GM21390 (cell line): ENCODE measurements at regions not wholly inside any gene's neighbourhood (a gene's known extent, or its start where the extent isn't known, plus 50 kb on each side); places are given as distances from the start of the nearest gene placed in this dataset.

Experiments used
- ATAC-seq: cut with Tn5 transposase; IDR thresholded peaks from one replicate; pipeline ENCODE4 v1.9.1; 2021; ENCODE audit not compliant: unreplicated experiment

DNA sequence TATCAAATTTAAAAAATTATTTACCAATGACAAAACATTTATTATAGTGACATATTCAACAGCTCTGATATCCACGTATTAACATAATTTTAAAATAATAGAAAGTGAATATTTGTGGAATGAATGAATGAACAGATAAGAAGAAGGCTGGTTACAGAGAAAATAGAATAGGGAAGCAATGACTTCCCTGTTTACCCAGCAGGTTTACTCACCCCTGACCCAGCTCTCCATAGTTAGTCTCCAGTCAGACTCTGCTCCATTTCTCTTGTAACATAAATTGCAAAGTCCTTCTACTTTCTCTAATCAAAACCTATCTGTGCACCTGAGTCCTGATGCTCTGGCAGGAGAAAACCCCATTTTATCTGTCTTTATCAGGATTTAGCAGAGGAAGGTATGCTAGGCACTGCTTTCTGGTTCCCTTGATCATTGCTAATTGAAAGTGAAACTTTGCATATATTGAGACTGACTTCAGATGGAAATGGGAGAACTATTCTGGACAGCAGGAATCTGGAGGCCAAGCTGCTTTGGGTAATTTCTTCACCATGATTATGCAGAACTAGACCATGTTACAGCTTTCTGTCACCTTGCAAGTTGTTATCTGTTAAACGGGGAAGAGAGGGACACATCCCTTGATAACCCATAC is 363.0 kb downstream of the FAT4 start:
- ATAC-seq: no peak

DNA sequence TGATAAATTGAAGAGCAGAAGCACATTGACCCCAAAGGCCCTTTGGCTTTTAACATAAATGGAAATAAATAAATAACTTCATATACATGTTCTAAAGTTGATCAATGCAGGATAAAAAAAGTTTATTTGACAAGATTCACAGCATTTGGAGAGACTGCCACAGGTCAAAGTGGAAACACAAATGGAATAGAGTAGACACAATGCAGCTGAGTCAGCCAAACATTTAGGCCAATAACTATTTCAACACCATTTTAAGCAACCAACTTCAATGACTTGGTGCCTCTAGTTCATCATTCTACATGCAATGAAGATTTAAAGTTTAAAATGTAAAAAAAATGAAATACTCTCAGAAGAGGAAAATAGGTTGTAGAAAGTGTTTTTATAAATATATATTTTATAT is 365.2 kb downstream of the FAT4 start:
- ATAC-seq: no peak

DNA sequence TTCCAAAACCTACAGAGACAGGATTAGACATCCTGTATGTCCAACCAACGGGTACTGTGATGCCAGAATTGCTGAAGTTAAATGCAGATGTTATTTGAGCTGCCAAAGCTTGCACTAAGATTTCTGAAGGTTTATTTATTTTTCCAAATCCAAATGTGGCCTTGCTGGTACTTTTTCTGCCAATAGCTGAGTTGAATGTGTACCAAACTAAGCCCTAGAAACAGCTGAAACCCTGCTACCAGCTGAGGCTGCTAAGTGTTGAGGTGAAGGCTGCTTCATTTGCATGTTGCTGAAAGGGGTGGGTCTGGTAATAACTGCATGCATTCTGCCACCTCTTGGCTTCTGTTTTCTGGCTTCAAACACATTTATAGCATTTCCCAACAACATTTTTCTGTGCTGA is 366.5 kb downstream of the FAT4 start:
- ATAC-seq: no peak

DNA sequence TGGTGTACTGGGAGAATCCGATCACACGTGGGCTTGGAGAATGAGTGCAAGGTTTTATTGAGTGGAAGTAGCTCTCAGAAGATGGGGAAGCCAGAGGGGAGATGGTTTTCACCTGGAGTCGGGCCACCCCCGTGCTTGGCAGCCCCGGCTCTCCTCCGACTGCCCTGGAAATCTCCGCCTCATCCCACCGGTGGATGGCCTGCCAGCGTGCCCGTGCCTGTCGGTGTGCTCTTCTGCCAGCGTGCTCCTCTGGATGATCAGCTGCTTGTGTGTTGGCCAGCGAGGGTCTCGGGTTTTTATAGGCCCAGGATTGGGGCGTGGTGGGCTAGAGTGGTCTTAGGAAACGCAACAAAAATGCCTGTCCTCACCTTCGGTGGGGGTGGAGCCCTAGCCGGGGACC is 368.0 kb downstream of the FAT4 start:
- no peak for ATAC-seq

DNA sequence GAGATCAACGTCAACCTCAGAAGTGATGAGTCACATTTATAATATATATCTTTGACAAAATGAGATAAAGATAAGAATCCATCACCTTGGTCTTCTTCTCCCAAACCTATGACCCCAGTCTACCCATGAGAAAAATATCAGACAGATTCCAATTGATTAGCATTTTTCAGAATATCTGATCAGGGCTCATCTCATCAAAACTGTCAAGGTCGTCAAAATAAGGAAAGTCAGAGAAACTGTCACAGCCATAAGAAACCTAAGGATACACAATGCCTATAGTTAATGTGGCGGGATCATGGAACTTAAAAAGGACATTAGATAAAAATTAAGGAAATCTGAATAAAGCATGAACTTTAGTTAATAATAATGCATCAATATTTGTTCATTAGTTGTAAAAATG is 374.1 kb downstream of the FAT4 start:
- no peak for ATAC-seq

DNA sequence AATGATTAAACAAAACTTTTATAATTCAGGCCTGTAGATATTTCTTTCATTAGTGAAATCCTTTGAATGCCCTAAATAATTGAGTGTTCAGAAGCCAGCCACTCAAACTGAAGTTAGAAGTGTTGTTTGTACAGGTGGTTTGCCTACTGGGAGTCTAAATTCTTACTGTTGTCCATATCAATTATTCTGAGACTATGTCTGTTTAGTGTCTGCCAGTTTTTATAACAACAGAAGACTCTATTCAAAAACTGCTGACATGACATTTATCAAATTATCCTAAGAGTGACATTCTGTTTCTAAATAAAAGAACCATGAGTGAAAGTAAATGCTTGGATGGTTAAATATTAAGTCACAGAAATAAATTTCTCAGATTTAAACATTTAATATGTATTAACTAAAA is 375.1 kb downstream of the FAT4 start:
- no peak for ATAC-seq

DNA sequence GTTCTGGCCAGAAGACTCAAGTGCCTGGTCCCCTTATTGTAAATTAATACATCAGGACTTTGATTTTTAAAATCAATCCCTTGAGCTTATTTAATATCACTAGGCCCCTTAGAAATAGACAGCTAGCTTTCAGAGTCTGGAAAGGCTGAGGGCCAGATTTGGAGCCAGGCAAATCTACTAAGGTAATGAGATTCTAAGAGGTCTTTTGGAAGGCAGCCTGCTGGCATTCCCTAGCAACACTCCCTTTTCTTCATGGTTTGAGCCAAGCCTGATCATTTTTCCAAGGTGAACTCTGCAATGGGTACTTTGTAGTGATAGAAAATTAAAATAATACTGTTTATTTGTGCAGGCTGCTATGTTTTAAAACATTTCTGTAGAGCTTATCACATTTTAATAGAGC is 378.5 kb downstream of the FAT4 start:
- no peak for ATAC-seq

DNA sequence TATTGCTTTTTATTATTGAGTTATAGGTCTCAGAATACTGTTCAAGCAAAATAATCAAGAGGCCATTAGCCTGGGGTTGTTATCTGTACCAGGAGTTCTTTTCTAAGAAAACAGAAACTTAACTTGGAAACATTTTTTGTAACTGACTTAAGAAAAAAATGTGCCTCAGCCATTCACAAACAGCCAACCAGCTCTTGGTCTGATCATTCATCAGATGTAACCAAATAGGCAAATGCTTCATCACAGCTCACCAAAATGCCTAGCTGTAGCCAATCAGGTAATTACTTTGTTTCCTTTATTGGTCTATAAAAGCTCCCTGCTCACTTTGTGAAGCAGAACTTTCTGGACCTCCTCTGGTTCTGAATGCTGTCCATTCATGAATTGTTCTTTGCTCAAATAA is 387.7 kb downstream of the FAT4 start:
- ATAC-seq: no peak

DNA sequence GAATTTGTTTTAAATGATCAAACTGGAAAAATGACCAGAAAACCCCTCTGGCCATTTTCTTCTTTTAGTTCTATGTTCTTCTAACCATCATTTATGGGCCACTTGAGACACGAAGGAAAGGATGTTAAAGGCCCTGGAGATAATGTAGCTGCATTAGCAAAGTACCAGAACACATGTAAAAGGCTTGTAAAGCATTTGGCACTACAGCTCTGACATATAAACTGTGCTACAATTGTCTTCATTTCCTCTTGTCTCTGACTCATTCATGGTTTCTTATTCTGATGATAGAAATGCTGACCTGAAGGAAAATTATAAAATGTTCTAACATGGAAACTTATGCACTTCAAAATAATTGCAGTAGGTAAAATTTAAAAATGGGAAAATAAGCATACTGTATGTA is 388.7 kb downstream of the FAT4 start:
- ATAC-seq: no peak

DNA sequence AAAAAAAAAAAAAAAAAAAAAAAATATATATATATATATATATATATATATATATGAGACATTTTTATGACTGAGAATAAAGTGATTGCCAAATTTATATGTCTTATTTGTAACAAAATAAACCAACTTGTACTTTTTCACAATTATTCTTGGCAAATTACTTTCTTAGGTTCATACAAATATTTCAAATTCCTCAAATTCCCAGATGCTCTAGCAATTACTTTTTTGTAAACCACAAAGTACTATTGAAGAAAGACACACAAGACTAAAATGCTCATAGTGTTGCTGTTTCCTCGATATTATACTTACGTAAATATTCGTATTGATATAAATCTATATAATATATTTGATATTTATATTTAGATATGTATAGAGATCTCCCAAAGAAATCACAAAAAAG is 390.0 kb downstream of the FAT4 start:
- no peak for ATAC-seq

DNA sequence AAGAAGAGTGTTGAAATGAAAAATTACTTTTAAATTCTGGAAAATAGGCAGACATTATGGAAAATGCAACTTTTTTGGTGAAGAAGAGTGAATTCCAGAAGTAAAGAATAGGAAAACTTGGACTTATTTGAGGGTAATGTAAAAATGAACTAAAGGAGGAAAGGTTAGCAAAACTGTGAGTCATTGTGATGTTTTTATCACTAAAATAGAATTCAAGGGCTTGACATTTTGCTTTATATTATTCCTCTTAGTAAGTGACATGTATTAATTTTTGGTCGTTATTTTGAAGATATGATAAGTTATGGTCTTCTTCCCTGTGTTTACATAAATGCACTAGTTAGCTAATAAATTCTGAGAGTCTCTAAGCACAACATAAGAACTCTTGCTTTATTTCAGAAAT is 390.9 kb downstream of the FAT4 start:
- no peak for ATAC-seq

DNA sequence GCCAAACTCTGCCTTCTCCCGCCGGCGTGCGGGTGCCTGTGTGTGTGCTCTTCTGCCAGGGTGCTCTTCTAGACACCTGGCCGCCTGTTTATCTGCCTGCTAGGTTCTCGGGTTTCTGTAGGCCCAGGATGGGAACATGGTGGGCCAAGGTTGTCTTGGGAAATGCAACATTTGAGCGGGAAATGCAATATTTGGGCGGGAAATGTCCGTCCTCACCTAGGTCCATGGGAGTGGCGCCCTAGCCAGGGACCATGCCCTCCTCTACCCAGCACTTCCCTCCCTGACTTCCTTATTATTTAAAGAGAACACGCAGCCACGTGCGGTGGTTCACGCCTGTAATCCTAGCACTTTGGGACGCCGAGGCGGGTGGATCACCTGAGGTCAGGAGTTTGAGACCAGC is 392.6 kb downstream of the FAT4 start:
- ATAC-seq: no peak

DNA sequence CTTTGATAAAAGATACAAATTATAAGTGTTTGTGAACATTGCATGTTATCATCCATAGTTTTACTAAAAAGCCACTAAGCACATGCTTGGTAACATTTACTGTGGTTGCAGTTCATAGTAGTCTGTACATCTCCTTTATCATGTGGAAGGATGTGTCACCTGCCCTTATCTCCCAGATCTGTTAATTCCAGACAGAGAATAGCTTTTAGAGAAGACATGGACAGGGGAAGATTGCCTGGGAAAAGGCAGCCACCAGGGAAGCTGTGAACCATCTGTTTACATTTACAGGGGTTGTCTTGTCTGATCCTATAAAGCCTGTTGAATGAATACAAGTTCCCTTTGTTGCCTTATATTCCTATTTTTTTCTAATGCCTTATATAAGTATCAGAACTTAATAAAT is 396.0 kb downstream of the FAT4 start:
- ATAC-seq: no peak

DNA sequence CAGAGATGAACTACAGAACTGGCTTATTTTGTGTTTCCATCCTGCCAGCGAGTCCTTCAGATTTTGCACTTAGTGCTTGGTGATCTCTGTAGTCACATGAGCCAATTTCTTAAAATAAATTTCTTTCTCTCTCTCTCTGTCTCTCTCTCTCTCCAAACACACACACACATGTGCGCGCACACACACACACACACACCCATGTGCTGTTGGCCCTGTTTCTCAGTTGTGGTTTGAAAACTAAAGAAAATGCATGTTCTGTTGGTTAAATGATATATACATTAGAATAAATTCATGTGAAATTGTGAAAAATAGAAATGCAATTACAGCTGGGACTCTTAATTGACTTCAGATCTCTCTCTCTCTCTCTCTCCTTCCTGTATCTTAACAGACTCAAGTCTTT is 399.3 kb downstream of the FAT4 start:
- no peak for ATAC-seq

DNA sequence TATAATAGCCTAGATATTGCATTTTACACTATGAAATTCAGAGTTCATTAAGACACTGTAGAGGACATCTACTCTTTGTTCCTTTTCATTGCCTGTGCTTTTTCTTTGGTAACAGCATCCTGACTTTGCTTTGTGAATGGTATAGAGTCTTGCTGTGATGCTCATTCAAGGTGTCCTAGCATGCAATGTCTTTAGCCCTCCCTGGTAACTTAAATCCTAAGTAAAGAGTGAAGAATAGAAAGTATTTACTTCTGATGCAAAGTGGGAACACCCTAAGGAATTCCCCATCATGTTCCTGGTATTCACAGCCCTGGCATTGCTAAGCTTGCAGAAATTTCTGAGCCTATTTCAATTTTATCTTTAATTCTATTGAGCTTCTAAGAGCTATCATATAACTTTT is 400.1 kb downstream of the FAT4 start:
- ATAC-seq: no peak

DNA sequence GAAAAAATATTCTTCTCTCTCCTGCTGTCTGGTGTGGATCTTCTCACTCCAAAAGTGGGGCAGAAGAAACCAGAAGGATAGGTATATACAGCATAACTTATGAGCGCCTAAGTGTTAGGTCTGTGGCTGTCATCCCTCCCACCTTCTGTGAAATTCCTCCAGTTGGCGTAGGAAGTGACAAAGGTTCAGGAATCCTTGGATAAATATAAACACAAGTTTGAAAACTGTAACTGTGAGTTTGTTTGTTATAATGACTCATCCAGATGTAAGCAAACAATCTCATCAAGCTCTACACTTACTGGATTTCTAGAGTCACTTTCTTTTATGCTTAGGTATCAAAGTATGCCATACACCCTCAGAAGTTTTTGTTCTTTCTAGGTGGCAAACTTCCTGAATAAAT is 405.2 kb downstream of the FAT4 start:
- no peak for ATAC-seq

DNA sequence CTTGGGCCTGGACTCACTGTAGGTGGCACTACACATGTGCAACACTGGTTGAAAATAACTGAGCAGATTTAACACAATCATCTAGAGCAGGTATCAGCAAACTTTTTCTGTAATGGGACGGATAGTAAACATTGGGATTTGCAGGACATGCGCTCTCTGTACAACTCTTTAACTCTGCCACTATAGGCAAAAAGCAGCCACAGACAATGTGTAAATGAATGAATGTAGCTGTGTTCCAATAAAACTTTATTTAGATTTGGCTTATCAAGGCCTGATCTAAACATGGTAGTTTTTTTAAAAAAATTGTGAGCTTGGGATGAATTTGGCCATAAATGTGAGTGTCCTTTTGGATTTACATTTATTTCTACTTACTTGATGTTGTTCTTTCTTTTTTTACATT is 407.3 kb downstream of the FAT4 start:
- ATAC-seq: no peak

DNA sequence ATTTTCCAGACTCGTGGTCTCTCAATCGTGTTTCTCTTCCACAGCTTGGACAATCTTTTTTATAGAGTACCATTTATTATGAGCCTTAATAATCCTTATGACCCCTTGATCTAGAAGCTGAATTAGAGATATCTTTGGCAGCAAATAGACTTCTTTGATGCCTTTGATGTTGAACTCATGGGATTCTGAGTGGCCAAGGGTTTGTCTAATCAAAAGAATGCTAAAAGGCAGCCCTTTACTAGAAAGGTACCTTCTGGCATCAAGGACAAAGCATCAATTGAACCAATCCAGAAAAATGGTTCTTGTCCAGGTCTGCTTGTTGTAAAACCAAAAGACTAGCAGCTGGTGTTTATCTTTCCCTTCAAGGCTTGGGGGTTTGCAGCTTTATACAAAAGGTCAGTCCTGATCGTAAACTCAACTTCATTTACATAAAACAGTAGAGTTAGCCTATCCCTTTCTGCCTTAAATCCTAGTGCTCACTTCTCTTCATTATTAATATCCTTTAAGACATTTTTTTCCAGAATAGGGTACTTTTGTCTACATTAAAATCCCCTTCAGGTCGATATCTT is 411.3 kb downstream of the FAT4 start:
- no peak for ATAC-seq

DNA sequence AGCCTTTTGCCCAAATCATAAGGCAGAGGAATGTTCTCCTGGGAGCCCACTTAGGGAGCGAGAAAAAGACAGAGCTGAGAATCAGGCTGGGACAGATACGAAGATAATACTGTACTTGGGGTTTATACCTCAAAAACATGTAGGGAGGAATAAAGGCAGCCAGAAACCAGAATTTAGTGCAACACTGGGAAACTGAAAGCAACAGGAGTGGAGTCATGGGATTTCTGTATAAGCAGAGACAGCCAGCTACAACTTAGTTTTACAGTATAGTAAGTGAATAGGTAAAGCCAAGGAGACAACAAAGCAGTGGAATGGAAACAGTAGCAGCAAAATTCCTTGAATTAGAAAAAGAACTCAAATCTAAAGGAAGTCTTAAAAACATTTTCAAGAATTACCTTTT is 413.2 kb downstream of the FAT4 start:
- ATAC-seq: no peak

DNA sequence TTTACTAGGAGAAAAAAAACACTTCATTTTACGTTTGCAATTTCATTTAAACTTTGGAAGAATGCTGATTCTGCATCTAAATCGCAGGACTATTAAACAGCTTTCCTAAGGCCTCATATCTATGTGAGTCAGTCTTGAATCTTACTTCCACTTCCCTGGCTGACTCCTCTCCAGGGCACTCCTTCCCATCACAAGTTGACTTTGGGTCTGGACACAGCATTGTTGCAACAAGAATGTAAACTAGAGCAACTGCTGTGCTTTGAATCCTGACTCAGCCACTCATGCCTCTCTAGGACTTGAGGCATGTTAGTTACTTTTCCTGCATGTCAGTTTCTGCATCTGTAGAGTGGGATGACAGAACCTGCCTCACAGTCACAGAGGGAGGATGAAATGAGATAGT is 413.8 kb downstream of the FAT4 start:
- ATAC-seq: no peak

DNA sequence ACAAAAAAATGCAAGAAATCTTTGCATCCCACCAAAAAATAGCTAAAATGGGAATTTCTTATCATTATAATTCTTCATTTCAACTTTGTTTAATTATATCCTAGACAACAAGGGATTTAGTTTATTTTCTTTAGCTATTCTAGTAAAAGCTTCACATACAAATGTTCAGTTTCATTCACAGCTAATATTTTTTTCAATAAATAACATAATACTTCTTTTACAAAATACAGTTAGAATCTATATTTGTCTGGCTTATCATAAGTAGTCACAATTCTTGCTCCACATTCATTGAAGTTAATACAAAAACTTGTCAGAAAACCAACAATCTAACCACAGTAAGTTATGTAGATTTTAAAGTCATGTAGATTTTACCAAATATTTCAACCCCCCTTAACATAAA is 414.4 kb downstream of the FAT4 start:
- ATAC-seq: no peak

DNA sequence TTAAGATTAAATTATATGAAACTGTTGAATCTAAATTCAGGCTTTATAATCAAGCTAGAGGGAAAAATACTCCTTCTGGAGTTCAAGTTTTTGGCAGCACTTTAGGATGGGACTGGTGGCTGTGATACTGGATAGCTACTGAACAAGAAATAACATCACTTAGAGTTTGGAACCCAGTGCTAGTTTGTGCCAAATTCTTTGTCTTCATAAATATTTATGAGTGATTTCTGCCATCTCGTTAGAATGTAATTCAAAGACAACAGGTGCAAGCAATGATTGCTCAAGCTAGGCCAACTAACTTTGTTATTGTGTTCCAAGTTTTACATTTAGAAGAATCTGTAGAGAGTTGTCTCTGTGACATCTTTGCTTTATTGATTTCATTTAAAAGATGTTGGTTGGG is 417.9 kb downstream of the FAT4 start:
- ATAC-seq: no peak

DNA sequence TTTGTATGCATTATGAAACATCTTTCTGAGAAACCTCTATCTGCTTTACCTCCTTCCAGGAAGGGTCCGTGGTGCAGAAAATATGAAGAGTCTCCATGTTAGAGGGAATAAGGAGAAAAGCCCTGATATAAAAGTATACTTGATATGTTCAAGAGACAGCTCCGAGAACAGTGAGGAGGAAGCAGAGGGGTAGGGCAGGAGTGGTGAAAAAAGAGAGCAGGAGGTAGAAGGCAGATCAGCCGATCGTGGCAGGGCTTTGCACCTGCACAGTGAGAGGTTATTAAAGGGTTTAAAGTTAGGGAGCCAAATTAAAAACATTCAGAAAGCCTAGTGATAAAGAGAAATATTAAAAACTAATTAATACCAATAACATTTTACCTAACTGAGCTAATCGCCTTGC is 419.7 kb downstream of the FAT4 start:
- ATAC-seq: no peak
